ENCODE measurements at regions not wholly inside any gene's neighbourhood (a gene's known extent, or its start where the extent isn't known, plus 50 kb on each side); places are given as distances from the start of the nearest gene placed in this dataset.

DNA sequence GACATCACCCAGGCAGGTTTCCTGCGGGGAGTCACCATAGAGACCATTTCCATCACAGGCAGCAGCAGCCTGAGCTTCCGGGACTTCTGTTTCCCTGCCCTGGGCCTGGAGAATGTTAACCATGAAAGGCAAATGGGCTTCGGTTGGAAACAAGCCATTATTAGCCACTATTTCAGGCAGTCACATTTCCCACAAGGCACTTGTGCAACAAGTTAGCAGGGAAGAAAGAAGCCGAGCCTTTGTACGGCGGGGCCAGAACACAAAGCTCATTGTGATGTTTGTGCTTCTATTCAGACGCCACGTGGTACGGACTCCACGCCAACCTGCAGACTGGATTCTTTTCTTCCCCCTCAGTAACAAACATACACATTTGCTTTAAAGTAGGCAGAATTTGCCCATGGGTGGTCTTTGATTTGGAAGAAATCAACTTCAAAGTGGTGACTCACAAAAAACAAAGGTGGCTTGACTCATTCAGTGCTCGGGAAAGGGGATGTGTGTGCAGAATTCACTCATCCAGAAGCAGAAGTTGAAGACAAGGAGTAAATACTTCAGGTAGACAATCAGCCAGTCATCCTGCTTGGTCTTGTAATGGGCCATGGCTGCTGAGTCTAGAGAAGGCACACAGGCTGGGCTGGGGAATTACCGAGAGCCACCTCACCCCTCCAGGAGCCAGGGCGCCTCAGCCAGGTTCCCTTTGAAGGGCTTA lies 154.2 kb upstream of the PRMT8 start:
- DNase-seq (ENCODE audit: low spot score) = peak; percentile 40

DNA sequence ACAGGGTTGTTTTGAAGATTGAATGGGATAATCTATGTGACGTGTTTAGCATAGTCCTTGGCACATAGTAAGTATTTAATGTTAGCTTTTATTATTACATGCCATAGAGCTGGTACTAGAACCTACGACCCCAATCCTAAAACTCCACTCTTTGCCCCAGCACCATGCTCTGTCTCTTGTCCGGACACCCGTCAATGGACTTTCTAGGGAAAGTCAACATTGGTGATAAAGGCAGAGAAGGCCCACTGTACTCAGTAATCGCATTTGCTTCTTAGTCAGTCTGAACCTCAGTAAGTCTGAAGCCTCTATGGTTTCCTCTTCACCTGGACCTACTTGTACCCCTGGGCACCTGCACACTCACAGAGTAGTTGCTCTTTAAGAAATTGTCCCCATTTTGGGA lies 153.1 kb upstream of the PRMT8 start:
- no peak for DNase-seq (ENCODE audit: low spot score)

DNA sequence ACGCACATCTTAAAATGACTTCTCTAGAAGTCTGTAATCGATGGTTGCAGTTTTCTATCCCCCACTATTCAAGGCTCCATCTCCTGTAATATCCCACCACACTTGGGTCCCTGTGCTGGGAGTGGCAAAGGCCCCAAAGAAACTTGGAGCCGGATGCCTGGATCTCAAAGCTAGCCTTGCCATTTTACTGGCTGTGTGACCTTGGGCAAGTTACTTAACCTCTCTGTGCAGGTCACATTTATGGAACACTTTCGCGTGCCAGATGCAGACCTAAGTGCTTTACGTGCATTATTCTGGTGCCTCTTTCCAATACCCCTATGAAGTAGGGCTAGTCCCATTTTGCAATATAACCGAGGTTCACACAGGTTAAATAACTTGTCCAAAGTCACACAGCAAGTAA lies 151.8 kb upstream of the PRMT8 start:
- no peak for DNase-seq (ENCODE audit: low spot score)

DNA sequence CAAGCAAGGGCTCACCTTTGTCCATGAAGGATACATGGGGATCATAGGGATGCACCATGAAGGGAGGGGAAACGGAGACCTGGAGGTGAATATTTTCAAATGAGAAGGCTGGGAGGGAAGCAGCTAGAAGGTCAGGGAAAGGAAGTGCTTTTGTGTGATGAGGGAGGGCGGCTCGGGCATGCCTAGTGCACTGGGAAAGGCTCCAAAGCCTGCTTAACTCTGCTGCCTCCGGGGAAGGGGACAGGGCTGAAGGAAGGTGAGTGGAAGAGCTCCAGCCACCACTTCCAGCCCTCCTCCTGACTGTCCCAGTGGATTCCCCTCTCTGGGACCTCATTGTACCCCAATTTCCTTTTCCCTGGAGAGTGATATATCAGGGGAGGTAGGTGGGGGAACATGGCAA lies 149.4 kb upstream of the PRMT8 start:
- no peak for DNase-seq (ENCODE audit: low spot score)

DNA sequence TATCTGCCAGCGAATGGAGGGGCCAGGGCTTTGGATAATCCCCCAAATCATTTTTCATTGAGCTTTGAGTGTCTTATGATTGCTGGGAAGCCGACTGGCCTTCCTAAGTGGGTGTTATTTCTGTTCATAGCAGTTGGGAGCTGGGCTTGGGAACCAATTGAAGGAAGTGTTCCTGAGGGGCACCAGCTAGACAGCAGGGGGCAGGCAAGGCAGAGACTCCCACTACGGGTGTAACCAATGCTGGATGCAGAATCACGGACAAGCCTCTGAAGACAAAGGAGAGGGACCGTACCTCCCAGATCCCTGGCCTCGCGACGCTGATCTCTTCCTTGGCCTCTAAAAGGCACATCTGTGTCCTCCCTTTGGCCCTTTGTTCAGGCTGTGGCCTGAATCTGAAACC lies 149.0 kb upstream of the PRMT8 start:
- peak; percentile 27 for DNase-seq (ENCODE audit: low spot score)

DNA sequence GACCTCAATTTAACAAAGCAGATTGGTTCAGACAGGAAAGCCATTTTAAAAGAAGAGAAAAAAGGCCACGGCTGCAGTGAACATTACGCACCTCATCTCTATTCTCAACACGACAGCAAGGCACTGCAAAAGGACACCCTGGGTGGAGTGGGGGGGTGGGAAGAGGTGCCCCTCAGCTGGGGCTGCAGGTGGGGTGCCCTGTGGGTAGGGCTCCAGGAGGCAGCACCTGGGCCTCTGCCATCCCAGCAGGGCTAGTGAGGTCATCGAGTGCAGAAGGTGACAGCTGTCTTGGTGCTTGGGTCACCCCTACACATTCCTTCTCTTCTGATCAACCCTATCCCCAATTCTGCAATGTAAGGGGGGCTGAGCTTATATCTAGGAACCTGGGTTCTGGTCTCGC lies 142.9 kb upstream of the PRMT8 start:
- DNase-seq (ENCODE audit: low spot score) = no peak

DNA sequence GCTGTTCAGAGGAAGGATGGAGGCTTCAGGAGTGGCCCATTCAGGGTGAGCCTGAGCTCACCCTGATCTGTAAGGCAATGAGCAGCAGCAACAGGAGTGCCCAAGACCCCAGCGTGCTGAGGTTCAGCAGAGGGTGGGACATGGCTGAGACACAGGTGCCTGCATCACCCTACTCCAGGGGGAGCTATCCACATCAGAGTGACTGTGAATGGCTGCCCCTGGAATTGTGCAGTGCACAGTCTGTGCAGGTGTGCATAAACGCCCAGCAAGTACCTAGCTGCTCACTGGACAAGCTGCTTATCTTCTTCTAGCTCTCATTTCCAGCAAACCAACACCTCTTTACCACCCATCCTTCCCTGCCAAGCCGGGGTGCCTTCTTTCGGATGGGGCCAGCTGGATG lies 140.6 kb upstream of the PRMT8 start:
- DNase-seq (ENCODE audit: low spot score) = no peak

DNA sequence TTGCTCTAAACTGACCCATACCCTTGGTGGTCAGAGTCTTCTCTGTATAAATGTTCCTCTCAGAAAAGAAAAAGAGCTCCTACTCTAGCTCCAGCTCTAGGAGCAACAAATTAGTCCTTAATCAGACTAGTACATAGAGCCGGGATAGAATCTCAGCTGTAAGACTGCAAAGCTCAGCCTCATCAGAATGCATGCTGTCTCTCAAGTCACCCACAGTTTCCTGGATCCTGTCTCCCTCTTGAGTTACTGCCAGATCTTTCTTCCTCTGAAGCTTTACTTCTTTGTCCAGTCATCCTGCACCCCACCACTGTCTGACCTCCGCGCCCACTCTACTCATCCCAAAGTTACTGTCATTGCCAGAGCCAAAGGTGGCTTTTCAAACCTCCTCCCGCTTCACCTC lies 139.3 kb upstream of the PRMT8 start:
- no peak for DNase-seq (ENCODE audit: low spot score)

DNA sequence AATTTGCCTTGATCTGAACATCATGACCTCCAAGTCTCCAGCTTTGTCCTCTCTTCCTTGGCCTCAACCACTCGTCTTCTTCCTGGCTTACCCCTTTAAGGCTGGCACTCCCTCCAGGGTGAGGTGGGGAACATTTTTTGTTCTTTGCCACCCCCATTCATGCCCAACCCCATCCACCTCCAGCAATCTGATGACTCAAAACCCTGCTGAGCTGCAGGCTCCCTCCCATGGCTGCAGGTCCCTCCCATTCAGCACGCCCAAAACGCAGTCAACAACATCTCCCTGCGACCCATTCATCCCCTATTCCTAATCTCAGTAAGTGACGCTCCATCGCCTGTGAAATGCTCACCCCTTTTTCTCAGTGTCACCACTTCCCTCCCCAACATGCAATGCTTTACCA lies 138.8 kb upstream of the PRMT8 start:
- DNase-seq (ENCODE audit: low spot score) = no peak

DNA sequence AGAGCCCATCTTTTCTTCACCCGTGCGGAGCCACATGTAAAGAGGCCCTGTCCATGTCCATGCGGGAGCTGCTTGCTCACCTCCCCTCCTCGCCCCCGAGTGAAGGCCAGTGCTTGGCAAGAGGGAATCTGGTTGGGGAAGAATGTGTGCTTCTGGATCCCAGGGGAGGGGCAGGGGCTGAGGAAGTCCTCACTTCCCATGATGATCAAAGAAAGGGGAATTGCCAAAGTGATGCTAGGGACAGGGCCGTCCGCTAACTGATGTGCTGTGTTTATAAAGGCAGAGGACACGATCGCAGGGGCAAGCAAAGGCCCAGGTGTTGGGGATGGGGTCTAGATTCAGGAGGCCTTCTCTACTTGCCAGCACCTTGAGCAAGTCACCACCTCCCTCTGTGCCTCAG lies 137.4 kb upstream of the PRMT8 start:
- no peak for DNase-seq (ENCODE audit: low spot score)

DNA sequence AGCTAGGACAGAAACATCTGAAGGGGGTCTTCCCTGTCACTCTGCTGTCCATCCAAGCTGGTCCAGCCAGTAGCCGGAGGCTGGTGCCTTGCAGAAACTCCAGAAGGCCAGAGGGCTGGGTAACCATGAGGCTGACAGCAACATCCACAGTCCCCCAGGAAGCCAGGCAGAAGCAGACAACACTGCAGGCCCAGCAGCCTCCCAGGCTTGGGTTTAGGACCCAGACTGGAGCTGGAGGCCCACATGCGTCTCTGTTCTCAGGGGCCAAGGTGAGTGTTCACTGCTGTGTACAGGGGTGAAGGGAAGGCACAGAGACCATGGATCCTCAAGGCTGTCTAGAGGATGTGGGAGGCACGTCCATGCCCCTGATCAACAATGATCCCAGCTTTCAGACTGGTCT lies 136.4 kb upstream of the PRMT8 start:
- no peak for DNase-seq (ENCODE audit: low spot score)

DNA sequence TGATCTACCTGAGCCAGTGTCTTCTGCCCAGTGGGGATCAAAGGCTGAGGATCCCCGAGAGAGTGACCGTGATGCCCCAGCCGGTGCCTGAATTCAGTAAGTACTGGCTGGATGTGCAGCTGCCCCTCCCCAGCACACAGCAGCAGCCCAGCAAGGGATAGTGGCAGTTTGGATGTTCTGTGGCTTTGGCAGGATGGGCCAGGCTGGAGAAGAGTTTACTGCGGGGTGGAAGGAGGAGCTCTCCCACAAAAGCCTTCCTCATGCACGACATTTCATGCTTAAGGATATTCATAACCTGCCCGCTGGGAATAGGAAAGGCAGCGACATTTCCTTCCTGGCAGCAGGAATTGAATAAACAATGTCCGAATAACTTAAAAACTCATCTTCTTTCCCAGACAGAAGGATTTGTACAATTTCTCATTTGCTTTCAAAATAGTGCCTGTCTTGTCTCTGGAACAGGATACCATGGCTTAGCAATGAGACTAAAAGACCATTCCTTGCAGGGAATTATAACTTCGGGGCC lies 135.6 kb upstream of the PRMT8 start:
- DNase-seq (ENCODE audit: low spot score) = peak; percentile 20

DNA sequence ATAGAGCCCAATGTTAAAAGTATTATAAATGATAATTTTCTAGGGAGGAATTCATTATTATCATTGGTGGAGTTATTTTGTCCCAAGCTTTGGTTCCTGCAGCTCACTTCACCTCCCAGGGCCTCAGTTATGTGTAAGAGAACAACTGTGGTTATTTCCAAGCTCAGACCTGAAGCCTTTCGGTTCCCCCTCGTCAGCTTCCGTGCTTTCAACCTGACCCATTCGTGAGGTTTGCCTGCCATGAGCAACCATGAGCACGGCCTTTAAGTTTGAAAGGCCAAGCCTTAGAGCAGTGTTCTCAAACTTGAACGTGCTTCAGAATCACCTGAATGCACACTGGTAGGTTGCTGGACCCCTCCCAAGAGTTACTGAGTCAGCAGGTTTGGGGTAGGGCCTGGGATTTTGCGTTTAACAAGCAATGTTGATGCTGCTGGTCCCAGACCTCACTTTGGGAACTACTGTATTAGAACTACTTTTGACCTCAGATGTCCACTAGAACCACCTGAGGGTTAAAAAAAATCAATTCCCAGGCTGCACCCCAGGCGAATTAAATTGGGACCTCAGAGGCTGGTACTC lies 133.0 kb upstream of the PRMT8 start:
- DNase-seq (ENCODE audit: low spot score) = no peak

DNA sequence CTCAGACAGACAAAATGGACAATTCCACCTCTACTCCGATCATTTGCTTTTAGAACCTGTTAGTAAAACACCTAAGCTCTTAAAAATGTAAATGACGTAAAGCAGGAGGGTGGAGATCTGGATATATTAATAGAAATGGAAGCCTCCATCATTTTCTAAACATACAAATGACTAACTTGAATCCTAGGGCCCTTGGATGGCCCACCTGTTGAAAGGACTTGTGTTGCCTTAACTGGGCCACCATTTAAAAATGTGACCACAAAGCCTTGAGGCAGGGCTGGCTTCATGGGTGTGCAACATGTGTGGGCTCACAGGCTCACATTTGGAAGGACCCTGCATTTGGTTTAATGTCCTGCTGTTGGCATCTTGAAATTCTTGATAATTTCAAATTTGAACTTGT lies 131.5 kb upstream of the PRMT8 start:
- DNase-seq (ENCODE audit: low spot score) = no peak

DNA sequence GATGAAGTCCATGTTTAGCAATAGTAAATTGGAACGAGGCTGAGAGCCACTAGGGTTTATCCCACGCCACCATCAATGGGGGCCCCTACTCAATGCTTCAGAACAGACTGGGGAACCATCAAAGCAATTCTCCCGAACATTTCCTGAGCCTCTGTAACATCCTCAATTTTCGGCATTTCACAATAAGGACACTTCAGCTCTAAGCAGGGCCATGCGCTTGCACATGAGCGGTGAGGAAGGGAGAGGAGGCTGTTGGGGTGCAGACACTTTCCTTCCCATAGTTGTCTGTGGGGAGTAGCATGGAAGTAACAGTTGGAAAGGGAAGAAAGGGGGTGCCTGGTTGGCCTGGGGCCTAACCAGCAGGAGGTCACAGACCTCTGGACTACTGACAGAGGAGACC lies 129.9 kb upstream of the PRMT8 start:
- no peak for DNase-seq (ENCODE audit: low spot score)

DNA sequence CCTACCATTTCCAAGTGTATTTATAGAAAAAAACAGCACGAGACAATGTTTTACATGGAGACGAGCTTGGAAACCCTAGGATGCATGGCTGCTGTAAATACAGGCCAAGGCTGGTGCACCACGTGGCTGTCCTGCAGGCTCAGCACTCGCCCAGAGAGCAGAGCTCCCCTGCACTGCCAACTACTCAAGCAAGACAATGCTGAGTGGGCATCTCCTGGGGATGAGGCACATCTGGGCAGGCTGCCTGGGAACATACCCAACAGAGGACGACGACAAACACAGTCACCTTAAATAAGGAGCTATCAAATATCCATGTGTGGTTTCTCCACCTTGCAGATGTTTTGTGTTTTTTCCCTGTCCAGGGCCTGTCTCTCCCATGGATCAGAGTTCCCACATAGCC lies 128.3 kb upstream of the PRMT8 start:
- DNase-seq (ENCODE audit: low spot score) = no peak

DNA sequence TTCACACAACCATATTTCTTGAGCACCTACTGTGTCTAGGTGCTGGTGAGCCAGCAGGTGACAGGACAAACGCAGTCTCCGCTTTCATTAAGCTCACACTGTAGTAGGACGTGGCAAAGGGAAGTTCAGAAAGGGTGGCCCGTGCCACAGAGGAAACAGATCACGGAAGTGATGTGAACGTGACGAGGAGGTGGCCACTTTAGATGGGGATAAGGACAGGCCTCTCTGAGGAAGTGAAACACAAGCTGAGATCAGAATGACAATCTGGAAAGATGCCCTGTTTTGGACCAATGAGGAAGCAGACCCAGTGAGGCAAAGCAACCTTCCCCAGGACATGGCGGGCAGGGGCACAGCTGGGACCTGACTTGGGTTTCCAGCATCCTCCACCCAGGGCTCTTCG lies 127.4 kb upstream of the PRMT8 start:
- DNase-seq (ENCODE audit: low spot score) = no peak

DNA sequence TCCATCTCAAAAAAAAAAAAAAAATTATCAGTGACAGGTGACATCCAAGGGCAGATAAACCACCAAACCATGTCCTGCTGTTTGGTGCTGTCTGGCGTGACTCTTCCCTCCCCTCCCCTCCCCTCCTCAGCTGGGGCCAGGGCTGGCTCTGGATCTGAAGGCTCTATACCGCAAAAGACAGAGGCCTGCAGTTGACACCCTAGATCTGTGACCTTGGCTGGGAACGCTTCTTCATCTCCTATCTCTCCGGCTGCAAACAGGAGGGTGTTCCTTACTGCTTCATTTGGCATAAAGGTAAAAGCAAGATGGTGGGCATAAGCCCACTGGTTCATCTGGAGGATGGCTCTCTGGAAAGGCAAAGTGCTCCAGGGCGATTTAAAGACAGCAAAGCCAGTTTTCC lies 126.8 kb upstream of the PRMT8 start:
- no peak for DNase-seq (ENCODE audit: low spot score)

DNA sequence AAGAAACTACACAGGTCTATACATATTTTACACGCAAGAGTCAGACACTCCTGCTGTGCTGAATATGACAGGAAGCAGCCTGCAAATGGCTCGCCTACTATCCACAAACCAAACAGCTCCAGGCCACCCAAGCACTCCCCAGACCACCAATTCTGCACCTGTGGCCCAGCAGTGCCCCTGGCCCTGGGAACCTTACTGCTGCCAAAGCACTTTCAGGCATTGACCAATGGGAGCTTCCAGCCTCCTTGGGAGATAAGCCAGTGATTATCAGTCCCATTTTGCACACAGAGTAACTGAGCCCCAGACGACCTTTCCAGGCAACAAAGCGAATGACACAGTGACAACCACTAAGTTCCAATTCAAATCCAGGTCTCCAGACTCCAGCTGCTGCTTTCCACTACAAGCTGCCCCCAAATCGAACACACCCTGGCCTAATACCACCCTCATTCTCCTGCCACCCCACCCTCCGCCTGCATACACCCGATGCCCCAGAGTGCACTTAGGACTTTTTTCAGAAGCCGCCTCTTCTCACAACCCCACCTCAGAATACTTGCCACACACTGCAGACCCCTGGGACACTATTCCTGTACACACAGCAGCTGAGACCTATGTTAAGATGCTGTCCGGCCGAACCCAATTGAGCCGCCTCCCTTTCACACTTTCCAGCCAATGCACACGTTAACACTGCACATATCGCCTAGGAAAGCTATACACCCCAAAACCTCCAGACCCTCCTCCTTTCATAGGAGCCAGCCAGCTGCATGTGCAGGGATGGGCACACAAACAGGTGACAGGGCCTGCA lies 126.1 kb upstream of the PRMT8 start:
- DNase-seq (ENCODE audit: low spot score) = no peak

DNA sequence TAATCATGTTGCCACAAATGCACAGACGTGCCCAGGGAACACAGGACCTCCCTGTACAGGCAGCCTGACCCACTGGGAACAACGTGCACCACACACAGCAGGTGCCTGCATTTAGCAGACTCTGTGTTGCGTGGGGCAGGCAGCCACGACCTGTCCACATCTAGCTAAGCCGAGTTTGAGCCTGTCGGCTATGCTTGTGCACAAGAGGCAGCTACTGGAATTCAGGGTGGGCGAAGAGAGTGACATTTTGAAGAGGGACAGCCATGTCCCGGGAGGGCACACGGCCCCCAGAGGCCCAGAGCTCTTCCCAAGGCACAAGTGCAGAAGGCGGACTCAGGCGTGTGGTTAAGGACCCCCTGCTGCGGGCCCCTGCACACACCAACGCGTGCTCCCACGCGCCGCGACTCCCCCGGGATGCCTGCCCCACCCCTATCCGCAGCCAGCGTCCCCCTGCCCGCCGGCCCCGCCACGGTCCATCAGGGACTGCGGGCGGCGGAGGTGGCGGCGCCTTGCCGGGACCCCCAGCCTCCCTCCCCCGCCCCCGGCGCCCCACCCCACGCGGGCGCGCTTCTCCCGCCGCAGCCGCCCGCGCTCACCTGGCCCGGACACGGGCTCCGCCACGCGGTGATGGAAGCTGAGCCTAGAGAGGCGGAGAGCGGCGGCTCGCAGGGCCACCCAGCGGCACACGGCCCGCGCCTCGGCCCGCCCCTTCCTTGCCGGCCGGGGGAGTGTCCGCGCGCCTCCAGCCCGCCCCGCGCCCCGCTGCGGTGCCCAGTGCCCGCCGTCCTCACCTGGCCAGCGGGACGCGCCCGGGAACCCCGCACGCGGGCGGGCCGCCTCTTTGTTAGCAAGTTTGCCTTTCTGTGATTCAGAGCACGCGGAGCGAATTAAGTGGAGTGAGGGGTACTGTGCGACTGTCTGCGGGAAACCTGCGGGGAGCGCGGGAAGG lies 125.3 kb upstream of the PRMT8 start:
- DNase-seq (ENCODE audit: low spot score) = no peak

DNA sequence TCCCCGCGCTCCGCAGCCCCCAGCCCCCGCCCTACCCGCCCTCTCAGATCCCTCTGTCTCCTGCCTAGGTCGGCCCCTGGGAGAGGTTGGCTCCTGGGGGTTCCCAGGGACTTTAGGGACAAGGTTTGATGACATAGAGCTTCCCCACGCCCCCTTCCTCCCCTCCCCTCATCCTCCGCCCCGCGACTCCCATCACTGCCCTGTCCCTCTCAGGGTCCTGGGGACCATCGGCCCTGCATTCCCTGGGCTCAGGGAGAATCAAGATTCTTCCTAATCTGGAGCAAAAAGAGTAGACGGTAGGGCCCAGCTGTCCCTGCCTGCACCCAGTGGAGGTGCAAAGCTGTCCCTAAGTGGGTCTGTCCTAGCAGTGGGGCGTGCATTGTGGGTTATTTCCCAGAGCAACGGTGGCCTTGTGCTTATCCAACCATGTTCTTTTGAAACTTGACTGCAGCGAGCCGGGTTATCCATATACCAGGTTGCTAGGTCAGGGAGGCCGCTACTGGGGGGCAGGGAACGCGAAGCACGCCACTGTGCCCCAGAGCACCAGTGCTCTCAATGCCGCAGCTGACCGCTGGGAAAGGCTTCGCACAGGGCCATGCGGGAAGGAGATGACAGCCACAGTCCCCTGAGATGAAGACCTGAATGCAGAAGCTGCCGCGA lies 124.4 kb upstream of the PRMT8 start:
- DNase-seq (ENCODE audit: low spot score) = no peak

Measured in kidney capillary endothelial cell (primary cell).